ENCODE measurements at regions not wholly inside any gene's neighbourhood (a gene's known extent, or its start where the extent isn't known, plus 50 kb on each side); places are given as distances from the start of the nearest gene placed in this dataset.

- intact Hi-C loops (cut with micrococcal nuclease): no loop called here
- WGBS (ENCODE audit: insufficient coverage): 75% methylated on average over 1 of the region's 1 CpG
- no peaks in the 10 kb centered on the region for H3K36me3 Mint-ChIP-seq
- H3K27ac Mint-ChIP-seq: no peak overlapping the region
- no peaks in the 10 kb centered on the region for H3K4me1 Mint-ChIP-seq
- ATAC-seq: no peak
- no peaks in the 10 kb centered on the region for H3K27me3 ChIP-seq (ENCODE audit: control insufficient read depth, insufficient read depth, low read length)
- TF ChIP-seq, protein P1, sequence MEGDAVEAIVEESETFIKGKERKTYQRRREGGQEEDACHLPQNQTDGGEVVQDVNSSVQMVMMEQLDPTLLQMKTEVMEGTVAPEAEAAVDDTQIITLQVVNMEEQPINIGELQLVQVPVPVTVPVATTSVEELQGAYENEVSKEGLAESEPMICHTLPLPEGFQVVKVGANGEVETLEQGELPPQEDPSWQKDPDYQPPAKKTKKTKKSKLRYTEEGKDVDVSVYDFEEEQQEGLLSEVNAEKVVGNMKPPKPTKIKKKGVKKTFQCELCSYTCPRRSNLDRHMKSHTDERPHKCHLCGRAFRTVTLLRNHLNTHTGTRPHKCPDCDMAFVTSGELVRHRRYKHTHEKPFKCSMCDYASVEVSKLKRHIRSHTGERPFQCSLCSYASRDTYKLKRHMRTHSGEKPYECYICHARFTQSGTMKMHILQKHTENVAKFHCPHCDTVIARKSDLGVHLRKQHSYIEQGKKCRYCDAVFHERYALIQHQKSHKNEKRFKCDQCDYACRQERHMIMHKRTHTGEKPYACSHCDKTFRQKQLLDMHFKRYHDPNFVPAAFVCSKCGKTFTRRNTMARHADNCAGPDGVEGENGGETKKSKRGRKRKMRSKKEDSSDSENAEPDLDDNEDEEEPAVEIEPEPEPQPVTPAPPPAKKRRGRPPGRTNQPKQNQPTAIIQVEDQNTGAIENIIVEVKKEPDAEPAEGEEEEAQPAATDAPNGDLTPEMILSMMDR (IDR thresholded peaks at IDR 0.05): no peak
- no peak overlapping the region for H3K4me3 Mint-ChIP-seq
- peaks cover 10 to 13% of the 10 kb centered on the region in 2 donors for H3K9me3 Mint-ChIP-seq
- H3K9me3 ChIP-seq (ENCODE audit: control insufficient read depth, insufficient read depth, low read length): no peaks in the 10 kb centered on the region
- DNase-seq: no peak
- H3K36me3 ChIP-seq (ENCODE audit: control insufficient read depth, insufficient read depth, low read length): no peaks in the 10 kb centered on the region
- H3K27ac ChIP-seq (ENCODE audit: low read length): no peak overlapping the region
- H3K4me1 ChIP-seq (ENCODE audit: control insufficient read depth, insufficient read depth, low read length): no peaks in the 10 kb centered on the region
- no peaks in the 10 kb centered on the region for H3K27me3 Mint-ChIP-seq (ENCODE audit: low read depth in 2 of 2)
- no peak overlapping the region for H3K4me3 ChIP-seq (ENCODE audit: low read length)
These were observed 268.6 kb upstream of the LRTM1 start for GRCh38 chr3:55196495-55196894.

- intact Hi-C loops (cut with micrococcal nuclease): no loop called here
- Histone ChIP-seq H3K4me1 (ENCODE audit: control insufficient read depth, insufficient read depth, low read length) (no peaks in the 10 kb centered on the region), H3K27ac (ENCODE audit: low read length) (no peak overlapping the region), H3K4me3 (ENCODE audit: low read length) (no peak overlapping the region), H3K27me3 (ENCODE audit: control insufficient read depth, insufficient read depth, low read length) (no peaks in the 10 kb centered on the region), H3K9me3 (ENCODE audit: control insufficient read depth, insufficient read depth, low read length) (no peaks in the 10 kb centered on the region), H3K36me3 (ENCODE audit: control insufficient read depth, insufficient read depth, low read length) (no peaks in the 10 kb centered on the region)
- H3K36me3 Mint-ChIP-seq: no peaks in the 10 kb centered on the region
- H3K27me3 Mint-ChIP-seq (ENCODE audit: low read depth in 2 of 2): no peaks in the 10 kb centered on the region
- H3K27ac Mint-ChIP-seq: no peak overlapping the region
- H3K9me3 Mint-ChIP-seq: peaks cover 10 to 13% of the 10 kb centered on the region in 2 donors
- TF ChIP-seq, protein P1 (IDR thresholded peaks at IDR 0.05): no peak
- WGBS (ENCODE audit: insufficient coverage): 86% methylated on average over 3 of the region's 3 CpGs
- ATAC-seq: no peak
- no peak overlapping the region for H3K4me3 Mint-ChIP-seq
- no peaks in the 10 kb centered on the region for H3K4me1 Mint-ChIP-seq
- no peak for DNase-seq
These were observed 266.5 kb upstream of the LRTM1 start for GRCh38 chr3:55194376-55194775.

GRCh38 chr3:55191911-55192775, 264.3 kb upstream of the LRTM1 start:
- no peak overlapping the region for H3K4me3 Mint-ChIP-seq
- no peak for ATAC-seq

More at GRCh38 chr3:55191911-55192775, 264.3 kb upstream of the LRTM1 start:
- no peak for DNase-seq
- intact Hi-C loops (cut with micrococcal nuclease): no loop called here
- no peaks in the 10 kb centered on the region for H3K9me3 ChIP-seq (ENCODE audit: control insufficient read depth, insufficient read depth, low read length)
- no peaks in the 10 kb centered on the region for H3K36me3 ChIP-seq (ENCODE audit: control insufficient read depth, insufficient read depth, low read length)
- Mint-ChIP-seq H3K36me3 (no peaks in the 10 kb centered on the region), H3K27ac (no peak overlapping the region), H3K27me3 (ENCODE audit: low read depth in 2 of 2) (no peaks in the 10 kb centered on the region), H3K4me1 (no peaks in the 10 kb centered on the region), H3K9me3 (peaks cover 6 to 8% of the 10 kb centered on the region in 2 donors)
- TF ChIP-seq, protein P1 (IDR thresholded peaks at IDR 0.05): no peak
- H3K27ac ChIP-seq (ENCODE audit: low read length): no peak overlapping the region
- H3K4me3 ChIP-seq (ENCODE audit: low read length): no peak overlapping the region
- 83% methylated on average over 2 of the region's 4 CpGs for WGBS (ENCODE audit: insufficient coverage)
- H3K4me1 ChIP-seq (ENCODE audit: control insufficient read depth, insufficient read depth, low read length): no peaks in the 10 kb centered on the region
- no peaks in the 10 kb centered on the region for H3K27me3 ChIP-seq (ENCODE audit: control insufficient read depth, insufficient read depth, low read length)

Measured in natural killer cell (primary cell).